Fibroblast of lung (primary cell): ENCODE measurements at regions not wholly inside any gene's neighbourhood (a gene's known extent, or its start where the extent isn't known, plus 50 kb on each side); places are given as distances from the start of the nearest gene placed in this dataset.

ENCODE experiments used
- CTCF ChIP-seq, 2 donors: IDR thresholded peaks in 1 of 2; conservative IDR thresholded peaks in 1 of 2; 1 replicate in 1 of 2; 2 replicates in 1 of 2; pipeline ENCODE4 v1.5.1; 2011 to 2012; ENCODE audit warnings: low read length in 2 of 2, control low read depth in 1 of 2, inconsistent platforms in 1 of 2, low read depth in 1 of 2, mild to moderate bottlenecking in 1 of 2
- EZH2 ChIP-seq: IDR thresholded peaks from 2 replicates; pipeline ENCODE4 v1.5.1; 2012; ENCODE audit warnings: low read length, control low read depth, mild to moderate bottlenecking; ENCODE audit errors: missing control alignments

- TF ChIP-seq CTCF (conservative IDR thresholded peaks at IDR 0.05 in 1 of 2, IDR thresholded peaks at IDR 0.05 in 1 of 2; ENCODE audit: low read depth in 1 of 2, low read length in 2 of 2) (no peak), EZH2 (no peak)
Observed at GRCh38 chr3:80097674-80098073, 329.9 kb upstream of the ROBO1 start.
